Gastrocnemius medialis (tissue), 4 donors: ENCODE measurements at regions not wholly inside any gene's neighbourhood (a gene's known extent, or its start where the extent isn't known, plus 50 kb on each side); places are given as distances from the start of the nearest gene placed in this dataset.

Source experiments
- ATAC-seq, 2 donors: fragments of 150-250 bp; one replicate each; pipeline ENCODE4 v1.9.1; 2016
- DNase-seq, 2 donors: peaks; one replicate each; pipeline ENCODE4 v3.0.0-alpha.2; 2019
- H3K27ac ChIP-seq, 4 donors: fragments of 200-600 bp; sonication (generic); 1 replicate in 1 of 4; 2 replicates in 3 of 4; pipeline ENCODE4 v1.5.1; 2016 to 2018; ENCODE audit warnings: mild to moderate bottlenecking in 2 of 4, moderate library complexity in 1 of 4
- H3K27me3 ChIP-seq, 3 donors: fragments of 200-600 bp; sonication (generic) in 2 of 3; 1 replicate in 1 of 3; 2 replicates in 2 of 3; pipeline versions ENCODE4 v1.5.1 to v1.6.0; 2016 to 2019; ENCODE audit warnings: mild to moderate bottlenecking in 1 of 3, moderate library complexity in 1 of 3
- H3K36me3 ChIP-seq, 2 donors: fragments of 200-600 bp; sonication (generic) in 1 of 2; one replicate each; pipeline ENCODE4 v1.5.1; 2017 to 2018
- H3K4me1 ChIP-seq, 2 donors: fragments of 200-600 bp; sonication (generic) in 1 of 2; one replicate each; pipeline ENCODE4 v1.5.1; 2016 to 2017; ENCODE audit warnings: mild to moderate bottlenecking in 2 of 2
- H3K4me3 ChIP-seq, 4 donors: fragments of 200-600 bp; sonication (generic) in 3 of 4; 1 replicate in 1 of 4; 2 replicates in 3 of 4; pipeline ENCODE4 v1.5.1; 2016 to 2019; ENCODE audit warnings: mild to moderate bottlenecking in 2 of 4
- H3K9me3 ChIP-seq, 3 donors: fragments of 200-600 bp; sonication (generic) in 2 of 3; 1 replicate in 1 of 3; 2 replicates in 2 of 3; pipeline ENCODE4 v1.5.1; 2016 to 2019
- CTCF ChIP-seq, 5 experiments: fragments of 450-650 bp in 3 of 5; fragments of 200-600 bp in 2 of 5; sonication (generic) in 2 of 5; IDR thresholded peaks in 4 of 5; conservative IDR thresholded peaks in 1 of 5; 1 replicate in 4 of 5; 2 replicates in 1 of 5; pipeline ENCODE4 v1.5.1; 2016 to 2019; ENCODE audit warnings: antibody characterized with exemption in 5 of 5, mild to moderate bottlenecking in 3 of 5, moderate library complexity in 3 of 5
- POLR2A ChIP-seq, 2 donors: fragments of 450-650 bp; IDR thresholded peaks; one replicate each; pipeline ENCODE4 v1.6.1; 2017; ENCODE audit warnings: antibody characterized with exemption in 2 of 2, mild to moderate bottlenecking in 2 of 2, moderate library complexity in 2 of 2
- in situ Hi-C, 4 donors: fragments of 200-750 bp; cut with MboI; loops; one replicate each; pipeline versions ENCODE4 v1.15.0 to v1.8.0; 2017; ENCODE audit warnings: low sequenced_read_pairs in 4 of 4
- intact Hi-C: fragments of 100-400 bp; cut with DNase I; formaldehyde crosslinking; loops from one replicate; pipeline ENCODE4 v1.15.1; 2023; ENCODE audit warnings: low total_unique reads

- no peaks in the 10 kb centered on the region for H3K4me1 ChIP-seq
- no peak for TF ChIP-seq POLR2A (IDR thresholded peaks at IDR 0.05)
- TF ChIP-seq CTCF (IDR thresholded peaks at IDR 0.05 in 4 of 5, conservative IDR thresholded peaks at IDR 0.05 in 1 of 5): no peak
- intact Hi-C loops: loop anchor here (10.0 kb wide), 1 partner anchor 553 kb away; no protein-coding TSS in a partner anchor
- ATAC-seq (no peak), DNase-seq (no peak)
- H3K27me3 ChIP-seq: no peaks in the 10 kb centered on the region
- H3K27ac ChIP-seq: no peak overlapping the region
- in situ Hi-C loops: loop anchor here in 2 of 4 donors (25.0 kb wide), 1 partner anchor 866 kb away; no protein-coding TSS in a partner anchor
- H3K4me3 ChIP-seq: no peak overlapping the region
- no peaks in the 10 kb centered on the region for H3K9me3 ChIP-seq
- H3K36me3 ChIP-seq: no peaks in the 10 kb centered on the region
Measured at GRCh38 chr2:160977854-160978253, 182.4 kb upstream of the TANK start.

GRCh38 chr2:160984426-160985077 is 175.7 kb upstream of the TANK start:
- Histone ChIP-seq H3K4me1 (peaks cover 9 to 10% of the 10 kb centered on the region in 2 donors), H3K27ac (peak overlapping the region in 2 of 4 donors; percentile 25 to 39), H3K9me3 (no peaks in the 10 kb centered on the region), H3K27me3 (no peaks in the 10 kb centered on the region), H3K36me3 (no peaks in the 10 kb centered on the region), H3K4me3 (no peak overlapping the region)
- ATAC-seq (peak; percentile 84 to 95), DNase-seq (peak; percentile 30 to 44)
- TF ChIP-seq POLR2A (IDR thresholded peaks at IDR 0.05): no peak
- TF ChIP-seq CTCF (IDR thresholded peaks at IDR 0.05 in 4 of 5, conservative IDR thresholded peaks at IDR 0.05 in 1 of 5): no peak
- in situ Hi-C loops (loop anchor here in 3 of 4 donors (5.0 to 25.0 kb wide), 3 partner anchors 732 to 880 kb away; no protein-coding TSS in a partner anchor), intact Hi-C loops (no loop called here)

- Histone ChIP-seq H3K27ac (no peak overlapping the region), H3K27me3 (no peaks in the 10 kb centered on the region), H3K9me3 (no peaks in the 10 kb centered on the region), H3K4me3 (no peak overlapping the region), H3K4me1 (peaks cover 0 to 7% of the 10 kb centered on the region in 2 donors), H3K36me3 (no peaks in the 10 kb centered on the region)
- in situ Hi-C loops: loop anchor here in 3 of 4 donors (5.0 to 25.0 kb wide), 5 partner anchors 565 to 885 kb away; no protein-coding TSS in a partner anchor
- no peak for ATAC-seq
- TF ChIP-seq POLR2A (IDR thresholded peaks at IDR 0.05) (no peak), CTCF (IDR thresholded peaks at IDR 0.05 in 4 of 5, conservative IDR thresholded peaks at IDR 0.05 in 1 of 5) (no peak)
- no peak for DNase-seq
- intact Hi-C loops: loop anchor here (5.0 kb wide), 3 partner anchors 73 to 717 kb away; no protein-coding TSS in a partner anchor
Measured at GRCh38 chr2:160989778-160990177, 170.4 kb upstream of the TANK start.

- H3K4me1 ChIP-seq: peaks cover 0 to 6% of the 10 kb centered on the region in 2 donors
- H3K27ac ChIP-seq: peak overlapping the region; percentile 36 to 76 (median 47)
- H3K36me3 ChIP-seq: no peaks in the 10 kb centered on the region
- no peak for TF ChIP-seq POLR2A (IDR thresholded peaks at IDR 0.05)
- no peak for TF ChIP-seq CTCF (IDR thresholded peaks at IDR 0.05 in 4 of 5, conservative IDR thresholded peaks at IDR 0.05 in 1 of 5)
- in situ Hi-C loops: loop anchor here in 3 of 4 donors (10.0 to 25.0 kb wide), 3 partner anchors 569 to 881 kb away; no protein-coding TSS in a partner anchor
- peak in 1 of 2 donors; percentile 24 for ATAC-seq
- H3K4me3 ChIP-seq: no peak overlapping the region
- no peaks in the 10 kb centered on the region for H3K9me3 ChIP-seq
- intact Hi-C loops: loop anchor here (1.0 to 5.0 kb wide), 5 partner anchors 37 to 883 kb away; no protein-coding TSS in a partner anchor
- no peaks in the 10 kb centered on the region for H3K27me3 ChIP-seq
- no peak for DNase-seq
Measured at GRCh38 chr2:160993654-160994061, 166.6 kb upstream of the TANK start.
